ENCODE measurements at regions not wholly inside any gene's neighbourhood (a gene's known extent, or its start where the extent isn't known, plus 50 kb on each side); places are given as distances from the start of the nearest gene placed in this dataset.

DNA sequence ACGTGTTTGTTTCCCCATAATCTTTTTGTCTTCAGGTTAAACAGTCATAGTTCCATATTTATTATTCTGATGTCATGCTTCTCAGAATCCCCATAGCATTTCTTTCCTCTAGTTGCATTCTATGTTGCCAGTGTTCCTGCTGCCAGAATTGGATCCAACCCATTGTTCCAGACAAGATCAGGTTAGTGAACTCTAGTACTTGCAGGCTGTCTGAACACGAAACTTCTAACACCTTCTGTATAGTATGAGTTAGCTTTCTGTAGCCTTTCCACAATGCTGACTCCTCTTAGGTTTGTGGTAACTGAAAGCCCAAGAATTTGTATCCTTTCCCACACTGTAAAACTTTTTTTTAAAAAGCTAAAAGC lies 88.0 kb upstream of the ROPN1 start:
- no peak for DNase-seq
- Histone ChIP-seq H3K4me1 (ENCODE audit: control insufficient read depth in 1 of 2, insufficient read depth in 2 of 2, low read length in 2 of 2) (no peaks in the 10 kb centered on the region), H3K9me3 (replicated peaks in 1 of 2; ENCODE audit: control insufficient read depth in 1 of 2, insufficient read depth in 1 of 2, low read length in 2 of 2) (no peaks in the 10 kb centered on the region), H3K79me2 (ENCODE audit: insufficient read depth, low read length) (no peaks in the 10 kb centered on the region), H2AFZ (ENCODE audit: insufficient read depth, low read depth, low read length, poor library complexity, severe bottlenecking) (no peak overlapping the region), H3K4me2 (replicated peaks; ENCODE audit: extremely low read depth, low read length, poor library complexity, severe bottlenecking) (no peak overlapping the region), H3K27me3 (ENCODE audit: control insufficient read depth in 2 of 2, insufficient read depth in 2 of 2, low read length in 2 of 2) (no peaks in the 10 kb centered on the region), H4K20me1 (ENCODE audit: insufficient read depth, low read length) (no peaks in the 10 kb centered on the region), H3K36me3 (replicated peaks in 1 of 2; ENCODE audit: control insufficient read depth in 1 of 2, insufficient read depth in 2 of 2, low read length in 2 of 2) (no peaks in the 10 kb centered on the region), H3K4me3 (replicated peaks in 1 of 3; ENCODE audit: low read depth in 2 of 3, low read length in 3 of 3) (no peak overlapping the region), H3K9ac (ENCODE audit: insufficient read depth, low read length, poor library complexity, severe bottlenecking) (no peak overlapping the region), H3K27ac (ENCODE audit: low read depth in 1 of 2, low read length in 2 of 2) (no peak overlapping the region)
- Mint-ChIP-seq H3K4me1 (no peaks in the 10 kb centered on the region), H3K9me3 (peaks cover 0 to 5% (median 0%) of the 10 kb centered on the region in 7 donors), H3K27ac (no peak overlapping the region), H3K4me3 (no peak overlapping the region), H3K27me3 (ENCODE audit: low read depth in 3 of 3) (peaks cover 3 to 9% (median 8%) of the 10 kb centered on the region in 3 donors), H3K36me3 (no peaks in the 10 kb centered on the region)
- intact Hi-C loops (cut with micrococcal nuclease) = no loop called here
- TF ChIP-seq, protein P1, sequence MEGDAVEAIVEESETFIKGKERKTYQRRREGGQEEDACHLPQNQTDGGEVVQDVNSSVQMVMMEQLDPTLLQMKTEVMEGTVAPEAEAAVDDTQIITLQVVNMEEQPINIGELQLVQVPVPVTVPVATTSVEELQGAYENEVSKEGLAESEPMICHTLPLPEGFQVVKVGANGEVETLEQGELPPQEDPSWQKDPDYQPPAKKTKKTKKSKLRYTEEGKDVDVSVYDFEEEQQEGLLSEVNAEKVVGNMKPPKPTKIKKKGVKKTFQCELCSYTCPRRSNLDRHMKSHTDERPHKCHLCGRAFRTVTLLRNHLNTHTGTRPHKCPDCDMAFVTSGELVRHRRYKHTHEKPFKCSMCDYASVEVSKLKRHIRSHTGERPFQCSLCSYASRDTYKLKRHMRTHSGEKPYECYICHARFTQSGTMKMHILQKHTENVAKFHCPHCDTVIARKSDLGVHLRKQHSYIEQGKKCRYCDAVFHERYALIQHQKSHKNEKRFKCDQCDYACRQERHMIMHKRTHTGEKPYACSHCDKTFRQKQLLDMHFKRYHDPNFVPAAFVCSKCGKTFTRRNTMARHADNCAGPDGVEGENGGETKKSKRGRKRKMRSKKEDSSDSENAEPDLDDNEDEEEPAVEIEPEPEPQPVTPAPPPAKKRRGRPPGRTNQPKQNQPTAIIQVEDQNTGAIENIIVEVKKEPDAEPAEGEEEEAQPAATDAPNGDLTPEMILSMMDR (IDR thresholded peaks at IDR 0.05) = no peak
- WGBS (ENCODE audit: insufficient coverage) = no CpG with 5 or more reads among the region's 2 CpGs

DNA sequence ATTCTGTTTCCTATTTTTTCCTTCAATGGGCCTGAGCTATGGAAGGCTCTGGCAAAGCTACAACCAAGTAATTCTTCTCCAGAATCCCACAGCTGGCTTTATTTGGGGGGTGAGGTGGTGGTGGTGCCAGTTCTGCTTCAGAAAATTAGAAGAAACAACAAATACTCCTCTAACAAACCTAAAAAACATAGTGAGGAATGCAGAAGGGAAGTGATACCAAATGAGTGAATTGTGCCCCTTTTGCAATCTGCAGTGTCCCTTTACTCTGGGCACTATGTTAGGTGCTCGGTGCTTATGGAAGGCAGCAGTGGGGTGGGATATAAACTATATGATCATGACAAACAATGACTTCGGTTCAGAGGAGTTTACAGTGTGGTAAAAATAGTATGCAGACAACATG lies 90.4 kb upstream of the ROPN1 start:
- no peak overlapping the region for H3K4me2 ChIP-seq (replicated peaks; ENCODE audit: extremely low read depth, low read length, poor library complexity, severe bottlenecking)
- H3K27ac ChIP-seq (ENCODE audit: low read depth in 1 of 2, low read length in 2 of 2) = no peak overlapping the region
- H3K9ac ChIP-seq (ENCODE audit: insufficient read depth, low read length, poor library complexity, severe bottlenecking) = no peak overlapping the region
- no peak overlapping the region for H3K4me3 ChIP-seq (replicated peaks in 1 of 3; ENCODE audit: low read depth in 2 of 3, low read length in 3 of 3)
- Mint-ChIP-seq H3K27me3 (ENCODE audit: low read depth in 3 of 3) (peaks cover 3 to 7% (median 4%) of the 10 kb centered on the region in 3 donors), H3K4me3 (no peak overlapping the region), H3K27ac (no peak overlapping the region), H3K9me3 (no peaks in the 10 kb centered on the region), H3K36me3 (no peaks in the 10 kb centered on the region), H3K4me1 (no peaks in the 10 kb centered on the region)
- H3K4me1 ChIP-seq (ENCODE audit: control insufficient read depth in 1 of 2, insufficient read depth in 2 of 2, low read length in 2 of 2) = no peaks in the 10 kb centered on the region
- WGBS (ENCODE audit: insufficient coverage) = no CpG with 5 or more reads among the region's 2 CpGs
- no peak overlapping the region for H2AFZ ChIP-seq (ENCODE audit: insufficient read depth, low read depth, low read length, poor library complexity, severe bottlenecking)
- intact Hi-C loops (cut with micrococcal nuclease) = no loop called here
- TF ChIP-seq, protein P1 (IDR thresholded peaks at IDR 0.05) = no peak
- DNase-seq = no peak
- no peaks in the 10 kb centered on the region for H4K20me1 ChIP-seq (ENCODE audit: insufficient read depth, low read length)
- H3K9me3 ChIP-seq (replicated peaks in 1 of 2; ENCODE audit: control insufficient read depth in 1 of 2, insufficient read depth in 1 of 2, low read length in 2 of 2) = no peaks in the 10 kb centered on the region
- H3K79me2 ChIP-seq (ENCODE audit: insufficient read depth, low read length) = no peaks in the 10 kb centered on the region
- H3K27me3 ChIP-seq (ENCODE audit: control insufficient read depth in 2 of 2, insufficient read depth in 2 of 2, low read length in 2 of 2) = no peaks in the 10 kb centered on the region
- H3K36me3 ChIP-seq (replicated peaks in 1 of 2; ENCODE audit: control insufficient read depth in 1 of 2, insufficient read depth in 2 of 2, low read length in 2 of 2) = no peaks in the 10 kb centered on the region

All from CD14-positive monocyte (primary cell).